Astrocyte (in vitro differentiated cells and primary cell): ENCODE measurements at regions not wholly inside any gene's neighbourhood (a gene's known extent, or its start where the extent isn't known, plus 50 kb on each side); places are given as distances from the start of the nearest gene placed in this dataset.

Experiments
- EZH2 ChIP-seq: IDR thresholded peaks from 2 replicates; pipeline ENCODE4 v1.6.1; 2012; ENCODE audit warnings: mild to moderate bottlenecking, low read length, inconsistent platforms; ENCODE audit not compliant: insufficient read depth
- TF ChIP-seq, protein P1 (sequence below): IDR thresholded peaks from 2 replicates; pipeline ENCODE4 v1.5.1; 2011; ENCODE audit warnings: low read depth, mild to moderate bottlenecking, inconsistent platforms, low read length, moderate library complexity; ENCODE audit not compliant: insufficient read depth

DNA sequence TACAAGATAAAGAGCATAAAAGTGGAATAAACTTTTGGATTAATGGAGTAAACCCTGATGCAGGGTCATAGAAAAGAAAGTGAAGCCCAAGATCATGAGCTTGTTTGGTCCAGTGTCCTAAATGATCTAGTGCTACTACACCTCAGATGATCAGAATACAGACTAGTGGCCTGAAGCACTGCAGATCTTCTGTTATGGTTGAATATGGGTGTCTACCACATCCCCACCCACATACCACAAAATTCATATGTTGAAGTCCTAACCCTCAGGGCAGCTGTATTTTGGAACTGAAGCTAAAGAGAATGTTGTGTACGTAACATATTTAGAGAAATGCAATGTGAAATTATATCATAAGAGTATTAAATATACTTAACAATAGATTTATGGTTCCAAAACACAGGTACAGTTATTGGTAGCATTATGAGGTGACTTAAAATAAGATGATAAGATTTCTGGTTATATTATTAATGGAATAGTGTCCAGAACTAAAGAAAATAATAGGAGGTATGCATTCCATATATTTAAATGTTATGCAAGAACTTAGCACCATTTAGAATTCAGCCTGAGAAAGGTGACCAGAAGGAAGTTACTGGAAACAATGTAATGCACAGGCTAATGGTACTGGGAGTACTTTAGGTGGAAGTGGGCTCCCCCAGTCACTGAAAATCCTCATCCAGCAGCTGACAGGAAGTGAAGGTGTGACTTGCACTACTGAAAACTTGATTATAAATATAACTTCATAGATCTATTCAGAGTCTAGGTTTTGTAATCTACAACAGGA is 1155.1 kb downstream of the TAF11L14 start:
- TF ChIP-seq, protein P1, sequence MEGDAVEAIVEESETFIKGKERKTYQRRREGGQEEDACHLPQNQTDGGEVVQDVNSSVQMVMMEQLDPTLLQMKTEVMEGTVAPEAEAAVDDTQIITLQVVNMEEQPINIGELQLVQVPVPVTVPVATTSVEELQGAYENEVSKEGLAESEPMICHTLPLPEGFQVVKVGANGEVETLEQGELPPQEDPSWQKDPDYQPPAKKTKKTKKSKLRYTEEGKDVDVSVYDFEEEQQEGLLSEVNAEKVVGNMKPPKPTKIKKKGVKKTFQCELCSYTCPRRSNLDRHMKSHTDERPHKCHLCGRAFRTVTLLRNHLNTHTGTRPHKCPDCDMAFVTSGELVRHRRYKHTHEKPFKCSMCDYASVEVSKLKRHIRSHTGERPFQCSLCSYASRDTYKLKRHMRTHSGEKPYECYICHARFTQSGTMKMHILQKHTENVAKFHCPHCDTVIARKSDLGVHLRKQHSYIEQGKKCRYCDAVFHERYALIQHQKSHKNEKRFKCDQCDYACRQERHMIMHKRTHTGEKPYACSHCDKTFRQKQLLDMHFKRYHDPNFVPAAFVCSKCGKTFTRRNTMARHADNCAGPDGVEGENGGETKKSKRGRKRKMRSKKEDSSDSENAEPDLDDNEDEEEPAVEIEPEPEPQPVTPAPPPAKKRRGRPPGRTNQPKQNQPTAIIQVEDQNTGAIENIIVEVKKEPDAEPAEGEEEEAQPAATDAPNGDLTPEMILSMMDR = no peak
- no peak for TF ChIP-seq EZH2
